HepG2 (cell line): ENCODE measurements at regions not wholly inside any gene's neighbourhood (a gene's known extent, or its start where the extent isn't known, plus 50 kb on each side); places are given as distances from the start of the nearest gene placed in this dataset.

ENCODE experiments used
- ATAC-seq: fragments of 200-7000 bp; cut with Tn5 transposase; 3 replicates; pipeline ENCODE4 v1.9.1; 2020; ENCODE audit warnings: mild to moderate bottlenecking, moderate library complexity
- BruUV-seq: library from RNA; stranded (reverse); fragments of 400-500 nt; replicated peaks from 2 replicates; lab custom pipeline; 2021; lab: Mats Ljungman, UMichigan
- CTCF ChIA-PET: fragments of 300-600 bp; formaldehyde crosslinking; extraction: SDS; loops from one replicate; lab custom pipeline; 2021; ENCODE audit warnings: low total read pairs, inconsistent platforms, low intra/inter-chr PET ratio; lab: Yijun Ruan, JAX
- POLR2A ChIA-PET: fragments of 350-600 bp; sonication (Branson Sonifier 250); formaldehyde crosslinking; loops from one replicate; lab custom pipeline; 2020; ENCODE audit warnings: antibody characterized with exemption, inconsistent platforms; lab: Yijun Ruan, JAX
- DNase-seq: peaks from one replicate; pipeline ENCODE4 v3.0.0-alpha.2; 2015; ENCODE audit warnings: low spot score
- FAIRE-seq: peaks from 3 replicates; lab custom pipeline; 2011; peaks lifted over from hg19 to GRCh38; lab: Jason Lieb, UNC
- H2AFZ ChIP-seq: one replicate; pipeline ENCODE4 v1.6.1; 2011; ENCODE audit warnings: low read length, inconsistent platforms
- H3K27ac ChIP-seq: fragments of 300-600 bp; 3 replicates; pipeline ENCODE4 v1.8.0; 2011; ENCODE audit warnings: mixed run types, mild to moderate bottlenecking, mixed read lengths, low read length, inconsistent platforms; ENCODE audit not compliant: insufficient read depth; ENCODE audit errors: extremely low read length
- H3K27me3 ChIP-seq, 2 experiments: fragments of 200-600 bp in 1 of 2; 2 replicates in 1 of 2; 3 replicates in 1 of 2; pipeline versions ENCODE4 v1.6.0 to v1.8.0; 2011; ENCODE audit warnings: low read length in 2 of 2, mild to moderate bottlenecking in 2 of 2, moderate library complexity in 2 of 2, inconsistent platforms in 1 of 2; ENCODE audit not compliant: insufficient read depth in 2 of 2, control insufficient read depth in 1 of 2
- H3K36me3 ChIP-seq, 2 experiments: fragments of 200-600 bp in 1 of 2; replicated peaks in 1 of 2; 2 replicates in 1 of 2; 3 replicates in 1 of 2; pipeline versions ENCODE4 v1.5.1 to v1.8.0; 2011; ENCODE audit warnings: low read length in 2 of 2, inconsistent platforms in 1 of 2; ENCODE audit not compliant: insufficient read depth in 2 of 2, control insufficient read depth in 1 of 2
- H3K4me1 ChIP-seq: 2 replicates; pipeline ENCODE4 v1.5.1; 2012; ENCODE audit warnings: low read length, inconsistent platforms; ENCODE audit not compliant: insufficient read depth
- H3K4me2 ChIP-seq: 2 replicates; pipeline ENCODE4 v1.6.0; 2011; ENCODE audit warnings: low read depth, low read length, inconsistent platforms
- H3K4me3 ChIP-seq, 3 experiments: fragments of 200-600 bp in 1 of 3; sonication (generic), shearing (Covaris generic) in 1 of 3; replicated peaks in 1 of 3; 2 replicates each; pipeline ENCODE4 v1.5.1; 2011 to 2016; ENCODE audit warnings: low read length in 3 of 3, inconsistent platforms in 2 of 3, low read depth in 2 of 3, mild to moderate bottlenecking in 2 of 3, control low read depth in 1 of 3, mixed read lengths in 1 of 3; ENCODE audit not compliant: insufficient read depth in 1 of 3
- H3K79me2 ChIP-seq: one replicate; pipeline ENCODE4 v1.6.1; 2011; ENCODE audit warnings: low read length, inconsistent platforms; ENCODE audit not compliant: insufficient read depth
- H3K9ac ChIP-seq: 2 replicates; pipeline ENCODE4 v1.6.0; 2011; ENCODE audit warnings: mild to moderate bottlenecking, low read depth, low read length, inconsistent platforms; ENCODE audit not compliant: insufficient read depth
- H3K9me3 ChIP-seq: 2 replicates; pipeline ENCODE4 v1.5.1; 2012; ENCODE audit warnings: mild to moderate bottlenecking, low read length
- H4K20me1 ChIP-seq: 2 replicates; pipeline ENCODE4 v1.6.0; 2011; ENCODE audit warnings: inconsistent platforms, mild to moderate bottlenecking, low read length, moderate library complexity; ENCODE audit not compliant: insufficient read depth
- KAT2B ChIP-seq: fragments of 150-350 bp; IDR thresholded peaks from 2 replicates; pipeline ENCODE4 v1.6.1; 2014; ENCODE audit warnings: low read depth, low read length, borderline replicate concordance
- KAT7 ChIP-seq: IDR thresholded peaks from 2 replicates; pipeline ENCODE4 v1.6.1; 2018; ENCODE audit warnings: borderline replicate concordance, missing compliant biosample characterization
- KLF9 ChIP-seq: IDR thresholded peaks from 2 replicates; pipeline ENCODE4 v1.6.1; 2016; ENCODE audit warnings: low read depth
- MLXIP ChIP-seq: sonication (generic); formaldehyde crosslinking; IDR thresholded peaks from 2 replicates; pipeline ENCODE4 v1.9.0; 2021; ENCODE audit warnings: missing genetic modification reagents, borderline replicate concordance
- ZNF484 ChIP-seq: sonication (generic); formaldehyde crosslinking; IDR thresholded peaks from 2 replicates; pipeline ENCODE4 v1.5.1; 2020; ENCODE audit warnings: mild to moderate bottlenecking, low read depth, missing genetic modification reagents, borderline replicate concordance
- WGBS: methylation state at CpG from one replicate; pipeline ENCODE4 v1.1.6; 2017; ENCODE audit warnings: low lambda C conversion rate; 5-methylcytosine and 5-hydroxymethylcytosine counted together
- in situ Hi-C: cut with HindIII; loops from 2 replicates; pipeline ENCODE4 v1.10.0; 2017; ENCODE audit warnings: low pct_unique_long_range_greater_than_20kb; ENCODE audit not compliant: extremely low pct_ligation_motif_present
- intact Hi-C: fragments of 100-400 bp; cut with micrococcal nuclease; formaldehyde crosslinking; loops from one replicate; pipeline ENCODE4 v1.10.0; 2022; ENCODE audit not compliant: unreplicated experiment
- TF ChIP-seq, protein P1 (sequence below): sonication (generic); formaldehyde crosslinking; IDR thresholded peaks from 2 replicates; pipeline ENCODE4 v1.8.1; 2023; ENCODE audit warnings: mild to moderate bottlenecking, moderate library complexity, missing genetic modification reagents
- TF ChIP-seq, protein P2 (sequence below): sonication (generic); formaldehyde crosslinking; IDR thresholded peaks from 2 replicates; pipeline ENCODE4 v1.4.0; 2020; ENCODE audit warnings: missing genetic modification reagents, borderline replicate concordance

DNA sequence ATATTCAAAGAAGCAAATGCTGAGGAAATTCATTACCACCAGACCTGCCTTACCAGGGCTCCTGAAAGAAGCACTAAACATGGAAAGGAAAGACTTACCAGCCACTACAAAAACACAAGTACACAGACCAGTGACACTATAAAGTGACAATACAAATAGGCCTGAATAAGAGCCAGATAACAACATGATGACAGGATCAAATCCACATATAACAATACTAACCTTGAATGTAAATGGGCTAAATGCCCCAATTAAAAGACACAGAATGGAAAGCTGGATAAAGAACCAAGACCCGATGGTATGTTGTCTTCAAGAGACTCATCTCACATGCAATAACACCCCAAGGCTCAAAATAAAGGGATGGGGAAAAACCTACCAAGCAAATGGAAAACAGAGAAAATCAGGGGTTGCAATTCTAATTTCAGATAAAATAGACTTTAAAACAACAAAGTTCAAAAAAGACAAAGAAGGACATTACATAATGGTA, 353.4 kb downstream of the LNPK start:
- no peaks in the 10 kb centered on the region for H3K79me2 ChIP-seq
- H2AFZ ChIP-seq, result no peak overlapping the region
- no peaks in the 10 kb centered on the region for H3K27me3 ChIP-seq
- no peak overlapping the region for H3K27ac ChIP-seq
- H3K9me3 ChIP-seq, result peaks cover 17% of the 10 kb centered on the region
- ATAC-seq (no peak), DNase-seq (no peak), FAIRE-seq (no peak)
- TF ChIP-seq KAT7 (no peak), KLF9 (CRISPR knock-in tag) (no peak), MLXIP (CRISPR knock-in tag) (no peak), ZNF484 (no peak), KAT2B (no peak)
- TF ChIP-seq, protein P1, sequence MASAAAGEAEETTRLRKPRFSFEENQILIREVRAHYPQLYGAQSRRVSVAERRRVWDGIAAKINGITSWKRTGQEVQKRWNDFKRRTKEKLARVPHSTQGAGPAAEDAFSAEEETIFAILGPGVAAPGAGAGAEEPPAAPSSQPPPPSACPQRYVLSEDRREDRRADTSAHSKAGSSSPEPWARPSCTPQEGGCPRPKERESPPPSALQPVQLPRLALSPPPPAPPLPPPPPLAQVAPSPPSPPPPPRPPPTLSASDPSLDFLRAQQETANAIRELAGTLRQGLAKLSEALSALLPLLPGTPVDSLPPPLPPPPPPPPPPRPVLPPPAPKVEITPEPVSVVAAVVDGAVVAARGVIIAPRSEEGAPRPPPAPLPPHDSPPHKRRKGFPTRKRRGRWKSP (CRISPR knock-in tag), result no peak
- TF ChIP-seq, protein P2, sequence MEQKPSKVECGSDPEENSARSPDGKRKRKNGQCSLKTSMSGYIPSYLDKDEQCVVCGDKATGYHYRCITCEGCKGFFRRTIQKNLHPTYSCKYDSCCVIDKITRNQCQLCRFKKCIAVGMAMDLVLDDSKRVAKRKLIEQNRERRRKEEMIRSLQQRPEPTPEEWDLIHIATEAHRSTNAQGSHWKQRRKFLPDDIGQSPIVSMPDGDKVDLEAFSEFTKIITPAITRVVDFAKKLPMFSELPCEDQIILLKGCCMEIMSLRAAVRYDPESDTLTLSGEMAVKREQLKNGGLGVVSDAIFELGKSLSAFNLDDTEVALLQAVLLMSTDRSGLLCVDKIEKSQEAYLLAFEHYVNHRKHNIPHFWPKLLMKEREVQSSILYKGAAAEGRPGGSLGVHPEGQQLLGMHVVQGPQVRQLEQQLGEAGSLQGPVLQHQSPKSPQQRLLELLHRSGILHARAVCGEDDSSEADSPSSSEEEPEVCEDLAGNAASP, result no peak
- intact Hi-C loops, result no loop called here
- H4K20me1 ChIP-seq, result no peaks in the 10 kb centered on the region
- no peak overlapping the region for H3K4me3 ChIP-seq
- ChIA-PET POLR2A (no interaction called here), CTCF (no interaction called here)
- no peak overlapping the region for H3K9ac ChIP-seq
- in situ Hi-C loops, result no loop called here
- no peaks in the 10 kb centered on the region for H3K4me1 ChIP-seq
- no peaks in the 10 kb centered on the region; a peak in 2 of 5 replicates for H3K36me3 ChIP-seq
- BruUV-seq, result no TSS peak
- WGBS, result 0% methylated on average over 1 of the region's 1 CpG
- no peak overlapping the region for H3K4me2 ChIP-seq
